Activated CD8-positive, alpha-beta T cell treated with anti-CD3 and anti-CD28 coated beads for 36 hours (primary cell): ENCODE measurements at regions not wholly inside any gene's neighbourhood (a gene's known extent, or its start where the extent isn't known, plus 50 kb on each side); places are given as distances from the start of the nearest gene placed in this dataset.

ENCODE experiments used
- ATAC-seq: fragments of 200-7000 bp; cut with Tn5 transposase; one replicate; pipeline ENCODE4 v1.10.0; 2021; ENCODE audit warnings: mild to moderate bottlenecking, moderate library complexity
- CTCF ChIA-PET: fragments of 350-600 bp; sonication (Branson Sonifier 250); formaldehyde crosslinking; loops from one replicate; lab custom pipeline; 2021; ENCODE audit warnings: antibody characterized with exemption; lab: Charles Lee
- POLR2A ChIA-PET: fragments of 350-600 bp; sonication (Branson Sonifier 250); formaldehyde crosslinking; loops from one replicate; lab custom pipeline; 2021; ENCODE audit warnings: antibody characterized with exemption; lab: Charles Lee
- DNase-seq: peaks from one replicate; pipeline ENCODE4 v3.0.0-alpha.2; 2020
- H3K27ac Mint-ChIP-seq: one replicate; pipeline ENCODE4 v1.8.0; 2021; ENCODE audit warnings: mild to moderate bottlenecking, mixed read lengths
- H3K27me3 Mint-ChIP-seq: one replicate; pipeline ENCODE4 v1.8.0; 2021; ENCODE audit warnings: mixed read lengths
- H3K36me3 Mint-ChIP-seq: one replicate; pipeline ENCODE4 v1.8.0; 2021; ENCODE audit warnings: low read depth, mixed read lengths
- H3K4me1 Mint-ChIP-seq: one replicate; pipeline ENCODE4 v1.8.0; 2021; ENCODE audit warnings: low read depth, mixed read lengths
- H3K4me3 Mint-ChIP-seq: one replicate; pipeline ENCODE4 v1.8.0; 2021; ENCODE audit warnings: mild to moderate bottlenecking, moderate library complexity, mixed read lengths
- H3K9me3 Mint-ChIP-seq: one replicate; pipeline ENCODE4 v1.8.0; 2021; ENCODE audit warnings: mixed read lengths
- intact Hi-C: fragments of 100-400 bp; cut with micrococcal nuclease; formaldehyde crosslinking; loops from one replicate; pipeline ENCODE4 v1.10.0; 2022
- TF ChIP-seq, protein P1 (sequence below): fragments of 200-600 bp; IDR thresholded peaks from one replicate; pipeline ENCODE4 v1.8.0; 2022; ENCODE audit warnings: antibody characterized with exemption, mild to moderate bottlenecking

DNA sequence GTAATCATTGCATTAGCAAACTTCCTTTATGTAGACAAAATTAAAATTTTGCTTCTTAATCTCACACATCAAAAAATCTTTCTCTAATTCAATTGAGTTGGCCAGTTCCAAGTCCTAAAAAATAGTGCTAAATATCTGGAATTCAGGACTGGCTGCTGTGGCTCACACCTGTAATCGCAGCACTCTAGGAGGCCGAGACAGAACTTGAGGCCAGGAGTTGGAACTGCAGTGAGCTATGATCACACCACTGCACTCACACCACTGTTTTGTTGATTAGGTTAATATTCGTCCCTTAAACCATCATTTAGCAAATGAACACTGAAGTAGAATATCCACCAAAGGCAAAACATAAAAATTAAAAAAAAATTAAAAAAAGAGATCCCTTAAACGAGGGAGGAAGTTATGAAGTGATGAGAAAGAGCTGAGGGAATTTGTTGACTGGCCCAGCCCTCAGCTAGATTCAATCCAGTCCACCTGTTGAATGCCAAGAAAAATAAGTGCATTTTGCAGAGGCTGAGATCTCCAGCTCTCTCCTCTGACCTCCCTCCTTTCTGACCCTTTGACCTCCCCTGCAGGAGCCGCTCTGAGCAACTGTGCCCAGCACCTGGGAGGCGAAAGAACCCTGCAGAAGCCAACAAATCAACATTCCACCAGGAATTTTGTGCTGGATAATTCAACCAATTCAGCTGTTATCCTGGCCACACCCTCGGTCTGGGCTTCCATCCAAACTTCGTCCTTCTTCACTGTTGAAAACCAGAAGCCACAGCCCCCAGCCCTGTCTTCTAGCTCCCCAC is 96.8 kb downstream of the OR2K2 start:
- no peak for ATAC-seq
- Mint-ChIP-seq H3K36me3 (no peaks in the 10 kb centered on the region), H3K9me3 (no peaks in the 10 kb centered on the region), H3K27ac (no peak overlapping the region), H3K27me3 (no peaks in the 10 kb centered on the region), H3K4me1 (no peaks in the 10 kb centered on the region), H3K4me3 (no peak overlapping the region)
- DNase-seq = no peak
- intact Hi-C loops = no loop called here
- POLR2A ChIA-PET = no interaction called here
- TF ChIP-seq, protein P1, sequence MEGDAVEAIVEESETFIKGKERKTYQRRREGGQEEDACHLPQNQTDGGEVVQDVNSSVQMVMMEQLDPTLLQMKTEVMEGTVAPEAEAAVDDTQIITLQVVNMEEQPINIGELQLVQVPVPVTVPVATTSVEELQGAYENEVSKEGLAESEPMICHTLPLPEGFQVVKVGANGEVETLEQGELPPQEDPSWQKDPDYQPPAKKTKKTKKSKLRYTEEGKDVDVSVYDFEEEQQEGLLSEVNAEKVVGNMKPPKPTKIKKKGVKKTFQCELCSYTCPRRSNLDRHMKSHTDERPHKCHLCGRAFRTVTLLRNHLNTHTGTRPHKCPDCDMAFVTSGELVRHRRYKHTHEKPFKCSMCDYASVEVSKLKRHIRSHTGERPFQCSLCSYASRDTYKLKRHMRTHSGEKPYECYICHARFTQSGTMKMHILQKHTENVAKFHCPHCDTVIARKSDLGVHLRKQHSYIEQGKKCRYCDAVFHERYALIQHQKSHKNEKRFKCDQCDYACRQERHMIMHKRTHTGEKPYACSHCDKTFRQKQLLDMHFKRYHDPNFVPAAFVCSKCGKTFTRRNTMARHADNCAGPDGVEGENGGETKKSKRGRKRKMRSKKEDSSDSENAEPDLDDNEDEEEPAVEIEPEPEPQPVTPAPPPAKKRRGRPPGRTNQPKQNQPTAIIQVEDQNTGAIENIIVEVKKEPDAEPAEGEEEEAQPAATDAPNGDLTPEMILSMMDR = no peak
- CTCF ChIA-PET = no interaction called here

DNA sequence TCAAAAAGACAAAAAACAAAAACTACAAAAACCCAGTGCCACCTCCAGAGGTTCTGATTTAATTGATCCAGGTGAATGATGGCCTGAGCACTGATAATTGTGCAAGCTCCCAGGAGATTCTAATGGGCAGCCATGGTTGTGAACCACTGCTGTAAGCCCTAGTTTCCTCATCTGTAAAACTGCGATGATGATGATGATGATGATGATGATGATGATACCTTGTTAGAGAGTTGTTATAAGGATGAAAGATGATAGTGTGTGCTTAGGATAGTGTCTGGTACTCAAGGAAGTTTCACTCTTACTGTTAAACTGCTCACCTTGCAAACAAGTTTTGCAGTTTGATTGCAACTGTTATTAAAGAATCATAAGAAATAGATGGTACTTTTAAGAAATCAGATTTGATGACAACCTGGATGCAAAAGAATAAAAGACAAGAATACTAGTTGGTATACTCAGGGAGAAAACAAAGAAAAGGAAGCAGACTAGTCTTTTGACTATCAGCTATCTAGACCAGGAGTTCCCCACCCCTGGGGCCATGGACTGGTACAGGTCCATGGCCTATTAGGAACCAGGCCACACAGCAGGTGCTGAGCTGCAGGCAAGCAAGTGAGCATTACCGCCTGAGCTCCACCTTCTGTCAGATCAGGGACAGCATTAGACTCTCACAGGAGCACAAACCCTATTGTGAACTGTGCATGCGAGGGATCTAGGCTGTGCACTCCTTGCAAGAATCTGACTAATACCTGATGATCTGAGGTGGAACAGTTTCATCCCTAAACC is 98.0 kb downstream of the OR2K2 start:
- Mint-ChIP-seq H3K36me3 (no peaks in the 10 kb centered on the region), H3K27me3 (no peaks in the 10 kb centered on the region), H3K27ac (no peak overlapping the region), H3K9me3 (no peaks in the 10 kb centered on the region), H3K4me1 (no peaks in the 10 kb centered on the region), H3K4me3 (no peak overlapping the region)
- intact Hi-C loops = no loop called here
- ChIA-PET CTCF (no interaction called here), POLR2A (no interaction called here)
- no peak for DNase-seq
- ATAC-seq = no peak
- TF ChIP-seq, protein P1 = no peak

DNA sequence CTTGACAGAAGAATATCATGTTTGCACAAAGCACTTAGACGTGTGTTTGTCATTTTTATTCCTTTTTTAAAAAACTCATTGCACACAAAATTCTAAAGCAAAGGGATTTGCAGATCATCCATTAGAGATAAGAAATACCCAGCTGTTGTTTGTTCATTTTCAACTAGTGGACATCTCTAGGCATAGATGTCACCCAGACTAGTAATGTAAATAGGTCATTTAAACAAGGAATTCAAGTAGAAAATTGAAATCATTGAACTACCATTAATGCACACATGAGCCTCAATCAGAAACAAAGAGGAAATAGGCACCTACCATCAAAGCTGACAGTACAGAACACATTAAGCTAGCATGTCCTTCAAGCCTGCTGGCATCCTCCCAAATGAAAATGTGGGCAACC is 107.3 kb downstream of the OR2K2 start:
- intact Hi-C loops = no loop called here
- ATAC-seq (no peak), DNase-seq (no peak)
- Mint-ChIP-seq H3K27me3 (no peaks in the 10 kb centered on the region), H3K4me3 (no peak overlapping the region), H3K4me1 (no peaks in the 10 kb centered on the region), H3K27ac (no peak overlapping the region), H3K36me3 (no peaks in the 10 kb centered on the region), H3K9me3 (peaks cover 3% of the 10 kb centered on the region)
- ChIA-PET POLR2A (no interaction called here), CTCF (no interaction called here)
- TF ChIP-seq, protein P1 = no peak

DNA sequence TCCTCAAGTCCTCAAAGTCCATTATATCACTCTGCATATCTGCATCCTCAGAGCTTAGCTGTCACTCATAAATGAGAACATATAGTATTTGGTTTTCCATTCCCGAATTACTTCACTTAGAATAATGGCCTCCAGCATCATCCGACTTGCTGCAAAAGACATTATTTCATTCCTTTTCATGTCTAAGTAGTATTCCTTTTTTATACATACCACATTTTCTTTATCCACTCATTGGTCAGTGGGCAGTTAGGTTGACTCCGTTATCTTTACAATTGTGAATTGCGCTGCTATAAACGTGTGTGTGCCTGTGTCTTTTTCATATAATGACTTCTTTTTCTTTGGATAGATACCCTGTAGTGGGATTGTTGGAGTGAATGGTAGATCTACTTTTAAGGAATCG is 117.2 kb downstream of the OR2K2 start:
- no peak for ATAC-seq
- ChIA-PET POLR2A (no interaction called here), CTCF (no interaction called here)
- no peak for DNase-seq
- Mint-ChIP-seq H3K27me3 (peaks cover 1% of the 10 kb centered on the region), H3K9me3 (peaks cover 14% of the 10 kb centered on the region), H3K4me3 (no peak overlapping the region), H3K27ac (no peak overlapping the region), H3K4me1 (no peaks in the 10 kb centered on the region), H3K36me3 (no peaks in the 10 kb centered on the region)
- intact Hi-C loops = no loop called here
- TF ChIP-seq, protein P1 = no peak

DNA sequence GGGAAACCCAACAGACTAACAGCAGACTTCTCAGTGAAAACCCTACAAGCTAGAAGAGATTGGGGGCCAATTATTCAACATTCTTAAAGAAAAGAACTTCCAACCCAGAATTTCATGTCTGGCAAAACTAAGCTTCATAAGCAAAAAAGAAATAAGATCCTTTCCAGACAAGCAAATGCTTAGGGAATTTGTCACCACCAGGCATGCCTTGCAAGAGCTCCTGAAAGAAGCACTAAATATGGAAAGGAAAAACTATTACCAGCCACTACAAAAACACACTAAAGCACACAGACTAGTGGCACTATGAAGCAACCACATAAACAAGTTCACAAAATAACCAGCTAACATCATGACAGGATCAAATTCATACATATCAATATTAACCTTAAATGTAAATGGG is 131.1 kb downstream of the OR2K2 start:
- Mint-ChIP-seq H3K27me3 (peaks cover 3% of the 10 kb centered on the region), H3K4me1 (no peaks in the 10 kb centered on the region)

More for the DNA sequence above, 131.1 kb downstream of the OR2K2 start:
- intact Hi-C loops = no loop called here
- no peak for ATAC-seq
- Mint-ChIP-seq H3K27ac (no peak overlapping the region), H3K36me3 (no peaks in the 10 kb centered on the region), H3K4me3 (no peak overlapping the region), H3K9me3 (peaks cover 16% of the 10 kb centered on the region)
- ChIA-PET POLR2A (no interaction called here), CTCF (no interaction called here)
- DNase-seq = no peak
- TF ChIP-seq, protein P1 = no peak
